Hepatocyte (in vitro differentiated cells): ENCODE measurements at regions not wholly inside any gene's neighbourhood (a gene's known extent, or its start where the extent isn't known, plus 50 kb on each side); places are given as distances from the start of the nearest gene placed in this dataset.

ENCODE experiments used
- CTCF ChIP-seq: fragments of 200-600 bp; sonication (generic); IDR thresholded peaks from 2 replicates; pipeline ENCODE4 v1.5.1; 2016; ENCODE audit warnings: antibody characterized with exemption, mild to moderate bottlenecking; ENCODE audit not compliant: poor library complexity
- EZH2 ChIP-seq: fragments of 200-600 bp; sonication (generic); IDR thresholded peaks from 2 replicates; pipeline ENCODE4 v1.6.1; 2016; ENCODE audit warnings: antibody characterized with exemption, mild to moderate bottlenecking, borderline replicate concordance

- no peak for TF ChIP-seq CTCF
- no peak for TF ChIP-seq EZH2
Observed at GRCh38 chr3:6254490-6254889, 606.4 kb upstream of the GRM7 start.
